GM18505 (cell line): ENCODE measurements at regions not wholly inside any gene's neighbourhood (a gene's known extent, or its start where the extent isn't known, plus 50 kb on each side); places are given as distances from the start of the nearest gene placed in this dataset.

Experiments used
- ATAC-seq: cut with Tn5 transposase; IDR thresholded peaks from one replicate; pipeline ENCODE4 v1.9.1; 2021; ENCODE audit not compliant: unreplicated experiment
- POLR2A ChIP-seq: IDR thresholded peaks from 4 replicates; pipeline ENCODE4 v1.6.1; 2011; ENCODE audit warnings: borderline replicate concordance; ENCODE audit not compliant: insufficient read depth, insufficient read length; ENCODE audit errors: extremely low read depth

GRCh38 chr20:50308513-50309279, 118.1 kb downstream of the CEBPB start:
- TF ChIP-seq POLR2A, result no peak
- ATAC-seq, result no peak

- ATAC-seq, result no peak
- TF ChIP-seq POLR2A, result no peak
Measured at GRCh38 chr20:50309280-50309763, 118.7 kb downstream of the CEBPB start.

DNA sequence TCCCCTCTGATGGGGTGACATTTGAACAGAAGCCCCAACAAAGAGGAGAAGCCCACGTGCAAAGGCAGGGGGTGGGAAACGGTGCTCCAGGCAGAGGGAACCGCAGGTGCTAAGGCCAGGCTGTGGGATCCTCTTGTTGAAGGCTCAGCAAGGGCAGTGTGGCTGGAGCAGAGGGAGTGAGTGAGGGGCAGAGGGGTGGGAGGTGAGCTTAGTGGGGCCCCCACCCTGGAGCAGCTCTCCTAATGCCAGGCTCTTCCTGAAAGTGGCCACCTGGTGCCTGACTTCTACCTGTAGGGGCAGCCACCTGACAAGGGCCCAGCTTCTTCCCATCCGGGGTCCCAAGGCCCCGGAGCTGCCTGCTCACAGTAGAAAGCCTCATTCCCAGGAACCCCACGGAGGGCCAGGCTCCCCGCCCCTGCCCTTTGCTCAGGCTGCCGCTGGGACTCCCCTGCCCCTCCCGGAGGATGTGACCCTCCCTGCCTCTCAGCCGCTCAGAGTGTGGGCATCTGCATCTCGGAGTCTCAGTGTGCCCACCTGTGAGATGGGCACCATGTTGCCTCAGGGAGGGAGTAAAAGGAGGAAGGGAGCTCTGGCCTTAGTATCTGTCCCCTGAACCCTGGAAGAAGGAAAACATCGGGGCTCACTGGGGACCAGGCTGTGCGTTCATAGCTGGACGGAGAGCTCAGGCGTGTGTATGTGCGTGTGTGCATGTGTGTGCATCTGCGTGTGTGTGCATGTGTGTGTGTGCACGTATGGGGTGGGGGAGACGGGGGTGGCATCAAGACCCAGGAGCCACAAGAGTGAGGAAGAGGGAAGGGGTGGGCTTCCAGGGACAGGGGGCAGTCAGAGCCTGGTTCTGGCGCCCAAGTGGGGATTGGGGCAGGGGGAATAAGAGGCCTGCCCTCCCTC, 119.4 kb downstream of the CEBPB start:
- TF ChIP-seq POLR2A, result no peak
- ATAC-seq, result no peak

DNA sequence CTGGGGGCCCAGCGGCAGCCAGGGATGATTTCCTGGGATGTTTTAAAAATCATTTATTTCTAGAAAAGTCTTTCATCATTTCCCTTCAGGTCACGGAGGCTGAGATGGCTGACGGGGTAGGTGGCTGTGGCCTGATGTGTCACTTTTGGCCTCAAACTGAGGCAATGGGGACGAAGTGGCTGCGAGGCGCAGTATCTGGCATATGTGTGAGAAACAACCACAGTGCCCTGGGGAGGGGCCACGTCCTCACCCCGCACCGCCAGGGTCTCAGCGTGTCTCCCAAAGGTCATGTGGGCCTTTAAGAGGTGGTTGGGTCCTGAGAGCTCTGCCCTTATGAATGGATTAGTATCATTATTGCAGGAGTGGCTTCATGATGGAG, 120.0 kb downstream of the CEBPB start:
- no peak for ATAC-seq
- TF ChIP-seq POLR2A, result no peak

GRCh38 chr20:50311308-50312001, 120.8 kb downstream of the CEBPB start:
- ATAC-seq, result no peak
- TF ChIP-seq POLR2A, result no peak

DNA sequence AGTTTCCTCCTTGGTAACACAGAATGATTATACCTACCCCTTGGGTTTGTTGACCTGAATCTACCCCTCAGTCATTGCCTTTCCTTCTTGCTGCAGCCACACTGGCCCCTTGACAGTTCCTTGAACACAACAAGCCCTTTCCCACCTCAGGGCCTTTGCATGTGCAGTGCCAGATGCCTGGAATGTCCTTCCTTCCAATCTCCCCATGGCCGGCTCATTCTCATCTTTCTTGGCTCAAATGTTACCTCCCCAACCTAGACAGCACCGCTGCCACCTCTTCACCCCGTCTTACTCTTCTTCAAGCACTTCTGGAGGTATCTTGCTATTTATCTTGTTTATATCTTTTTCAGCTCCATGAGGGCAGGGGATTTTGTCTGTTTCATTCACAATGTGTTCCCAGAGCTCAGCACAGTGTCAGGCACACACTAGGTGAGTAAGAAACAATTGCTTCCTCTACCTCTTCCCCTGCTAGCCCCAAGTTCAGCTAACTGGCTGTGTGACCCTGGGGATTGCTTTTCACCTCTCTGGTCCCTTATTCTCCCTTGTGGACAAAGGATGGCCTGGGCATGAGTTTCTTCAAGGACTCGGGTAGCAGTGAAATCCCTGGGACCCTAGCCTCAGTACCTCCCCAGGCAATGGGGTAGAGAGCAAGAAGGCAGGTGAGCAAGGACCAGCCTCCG, 121.5 kb downstream of the CEBPB start:
- no peak for TF ChIP-seq POLR2A

DNA sequence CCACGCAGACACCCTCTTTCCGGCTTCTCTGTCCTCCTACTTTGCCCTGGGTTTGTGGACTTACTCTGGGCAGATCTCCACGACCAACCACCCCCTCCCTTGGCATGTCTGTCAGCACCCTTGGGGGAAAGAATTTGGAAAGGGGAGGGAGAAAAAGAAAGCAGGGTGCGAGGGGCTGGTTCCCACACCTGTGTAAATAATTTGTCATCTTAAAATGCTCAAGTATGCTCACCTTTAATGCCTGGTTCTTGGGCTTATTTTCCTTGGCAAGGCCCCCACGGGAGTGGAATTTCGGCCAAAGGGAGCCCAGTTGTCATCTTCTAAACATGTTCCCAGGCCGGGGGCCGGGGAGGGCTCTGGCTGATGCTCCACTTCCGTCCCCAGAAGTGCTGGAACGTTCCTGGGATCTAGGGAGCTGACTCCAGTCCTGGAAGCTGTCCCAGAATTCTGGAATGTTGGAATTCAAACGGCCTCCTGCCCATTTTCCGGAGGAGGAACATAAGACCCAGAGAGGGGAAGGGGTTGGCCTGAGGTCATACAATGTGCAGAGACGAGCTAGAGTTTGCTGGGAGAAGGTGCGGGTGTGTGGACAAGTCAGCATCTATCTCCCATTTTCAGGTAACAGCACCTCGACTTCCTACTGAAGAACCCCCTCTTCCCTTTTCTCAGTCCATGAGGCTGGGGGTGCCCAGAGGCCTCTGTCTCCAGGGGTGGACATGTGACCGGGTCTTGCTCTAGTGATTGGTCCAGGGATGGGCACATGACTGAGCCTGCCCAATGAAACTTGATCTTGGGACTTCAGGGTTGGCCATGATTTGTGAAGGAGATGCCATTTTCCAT, 122.3 kb downstream of the CEBPB start:
- no peak for TF ChIP-seq POLR2A
- no peak for ATAC-seq

More for the DNA sequence above, 121.5 kb downstream of the CEBPB start:
- no peak for ATAC-seq

- ATAC-seq, result no peak
- TF ChIP-seq POLR2A, result no peak
Measured at GRCh38 chr20:50313522-50313820, 122.8 kb downstream of the CEBPB start.

- no peak for TF ChIP-seq POLR2A
- ATAC-seq, result no peak
Measured at GRCh38 chr20:50313827-50314677, 123.4 kb downstream of the CEBPB start.

GRCh38 chr20:50314678-50315335, 124.2 kb downstream of the CEBPB start:
- no peak for TF ChIP-seq POLR2A
- no peak for ATAC-seq
